Skeletal muscle satellite cell (primary cell): ENCODE measurements at regions not wholly inside any gene's neighbourhood (a gene's known extent, or its start where the extent isn't known, plus 50 kb on each side); places are given as distances from the start of the nearest gene placed in this dataset.

Experiments
- H3K27me3 ChIP-seq: 2 replicates; pipeline ENCODE4 v1.7.0; 2013; ENCODE audit warnings: low read length; ENCODE audit not compliant: control insufficient read depth, insufficient read depth
- H3K36me3 ChIP-seq: 2 replicates; pipeline ENCODE4 v1.7.0; 2013; ENCODE audit warnings: mild to moderate bottlenecking, control low read depth, low read length; ENCODE audit not compliant: insufficient read depth
- H3K4me1 ChIP-seq: 2 replicates; pipeline ENCODE4 v1.7.0; 2013; ENCODE audit warnings: low read length; ENCODE audit not compliant: control insufficient read depth, insufficient read depth
- H3K4me2 ChIP-seq: 2 replicates; pipeline ENCODE4 v1.7.0; 2013; ENCODE audit warnings: mild to moderate bottlenecking, low read length
- H3K4me3 ChIP-seq: 2 replicates; pipeline ENCODE4 v1.7.0; 2013; ENCODE audit warnings: low read length
- H3K9ac ChIP-seq: 2 replicates; pipeline ENCODE4 v1.7.0; 2013; ENCODE audit warnings: mild to moderate bottlenecking, low read depth, low read length, moderate library complexity
- H3K9me3 ChIP-seq: replicated peaks from 2 replicates; pipeline ENCODE4 v1.7.0; 2013; ENCODE audit warnings: mild to moderate bottlenecking, control low read depth, low read length

DNA sequence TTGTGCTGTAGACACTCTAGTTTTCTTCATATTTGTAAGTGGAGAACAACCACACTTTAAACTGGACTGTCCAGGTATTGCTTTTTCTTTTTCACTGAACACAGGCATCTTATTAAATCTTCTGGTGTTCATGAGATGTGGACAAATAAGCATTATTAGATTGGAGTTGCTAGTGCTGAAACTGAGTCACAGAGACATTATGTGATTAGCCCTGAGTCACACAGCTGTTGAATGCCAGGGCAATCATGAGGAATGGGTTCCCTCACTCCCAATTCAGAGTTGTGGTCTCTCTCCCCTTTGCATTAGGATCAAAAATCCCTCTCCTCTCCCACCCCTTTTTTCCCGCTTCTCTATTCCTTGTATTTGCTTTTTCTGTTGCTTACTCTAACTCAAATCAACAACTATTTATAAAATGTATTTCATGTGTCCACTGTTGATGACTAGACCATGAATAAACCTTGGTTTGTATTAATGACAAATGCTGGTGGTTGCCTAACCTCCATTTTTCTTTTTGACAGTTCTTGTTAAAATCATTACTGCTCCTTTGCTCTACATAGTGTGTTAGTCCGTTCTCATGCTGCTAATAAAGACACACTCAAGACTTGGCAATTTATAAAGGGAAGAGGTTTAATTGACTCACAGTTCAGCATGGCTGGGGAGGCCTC, 738.2 kb downstream of the BRINP1 start:
- H3K36me3 ChIP-seq: no peaks in the 10 kb centered on the region
- no peak overlapping the region for H3K9ac ChIP-seq
- H3K4me1 ChIP-seq: no peaks in the 10 kb centered on the region
- H3K27me3 ChIP-seq: no peaks in the 10 kb centered on the region
- H3K4me2 ChIP-seq: no peak overlapping the region
- H3K9me3 ChIP-seq: no peaks in the 10 kb centered on the region
- no peak overlapping the region for H3K4me3 ChIP-seq

DNA sequence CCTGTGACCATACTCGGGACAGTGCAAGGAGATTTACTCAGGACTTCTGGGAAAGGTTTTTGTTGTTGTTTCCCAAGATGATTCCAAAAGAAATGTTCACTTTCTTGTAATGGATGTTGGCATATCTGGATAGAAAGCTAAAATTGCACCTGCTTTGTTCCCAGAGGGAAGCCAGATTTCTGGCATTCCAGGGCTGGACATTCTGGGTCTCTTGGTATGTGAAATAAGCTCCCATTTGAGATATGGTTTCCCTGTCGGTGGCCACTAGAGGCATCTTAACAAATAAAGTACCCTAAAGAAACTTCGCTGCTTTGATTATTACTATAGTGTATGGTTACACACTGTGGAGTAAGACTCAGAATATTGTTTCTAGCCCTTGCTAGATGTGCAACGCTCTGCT, 737.3 kb downstream of the BRINP1 start:
- Histone ChIP-seq H3K4me2 (no peak overlapping the region), H3K4me1 (no peaks in the 10 kb centered on the region), H3K9me3 (no peaks in the 10 kb centered on the region), H3K27me3 (no peaks in the 10 kb centered on the region), H3K9ac (no peak overlapping the region), H3K36me3 (no peaks in the 10 kb centered on the region), H3K4me3 (no peak overlapping the region)

DNA sequence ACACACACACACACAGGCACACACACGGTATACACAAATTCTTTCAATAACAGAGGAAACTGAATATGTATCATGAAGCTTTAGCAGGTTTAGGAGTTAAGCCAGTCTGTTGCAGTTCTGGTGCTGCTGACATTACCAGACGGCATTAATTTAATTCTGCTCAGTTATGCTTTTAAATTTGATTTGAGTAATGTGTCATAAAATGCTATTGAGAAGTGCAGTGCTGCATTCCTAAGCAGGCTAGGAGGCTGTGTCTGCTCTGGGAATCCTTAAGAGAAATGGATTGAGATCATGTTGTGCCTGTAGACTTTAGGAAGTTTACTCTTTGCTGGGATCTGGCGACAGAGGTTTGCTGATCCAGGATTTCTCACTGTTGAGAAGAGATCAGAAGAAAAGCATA, 733.8 kb downstream of the BRINP1 start:
- Histone ChIP-seq H3K9me3 (no peaks in the 10 kb centered on the region), H3K4me2 (no peak overlapping the region), H3K27me3 (no peaks in the 10 kb centered on the region), H3K4me3 (no peak overlapping the region), H3K36me3 (no peaks in the 10 kb centered on the region), H3K9ac (no peak overlapping the region), H3K4me1 (no peaks in the 10 kb centered on the region)

DNA sequence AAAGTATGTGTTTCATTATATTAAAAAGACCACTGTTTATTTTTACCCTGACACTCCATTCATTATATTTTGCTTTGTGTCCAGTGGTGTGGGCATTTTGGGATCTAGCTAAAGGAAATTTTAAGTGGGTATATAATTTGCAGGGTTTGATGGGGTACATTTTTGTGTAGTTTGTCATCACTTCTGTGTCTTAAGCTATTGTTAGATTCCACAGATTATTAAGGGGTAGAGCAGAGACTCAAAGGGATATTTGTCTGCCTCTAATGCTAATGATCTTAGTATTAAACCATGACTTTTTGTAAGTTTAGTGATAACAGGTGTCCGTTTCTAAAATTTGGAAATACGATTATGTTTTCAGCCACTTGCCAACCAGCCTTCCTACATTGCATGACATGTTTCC, 731.6 kb downstream of the BRINP1 start:
- no peak overlapping the region for H3K4me2 ChIP-seq
- no peaks in the 10 kb centered on the region for H3K36me3 ChIP-seq
- H3K9me3 ChIP-seq: no peaks in the 10 kb centered on the region
- peaks cover 13% of the 10 kb centered on the region for H3K4me1 ChIP-seq
- H3K27me3 ChIP-seq: no peaks in the 10 kb centered on the region
- H3K4me3 ChIP-seq: no peak overlapping the region
- H3K9ac ChIP-seq: no peak overlapping the region

DNA sequence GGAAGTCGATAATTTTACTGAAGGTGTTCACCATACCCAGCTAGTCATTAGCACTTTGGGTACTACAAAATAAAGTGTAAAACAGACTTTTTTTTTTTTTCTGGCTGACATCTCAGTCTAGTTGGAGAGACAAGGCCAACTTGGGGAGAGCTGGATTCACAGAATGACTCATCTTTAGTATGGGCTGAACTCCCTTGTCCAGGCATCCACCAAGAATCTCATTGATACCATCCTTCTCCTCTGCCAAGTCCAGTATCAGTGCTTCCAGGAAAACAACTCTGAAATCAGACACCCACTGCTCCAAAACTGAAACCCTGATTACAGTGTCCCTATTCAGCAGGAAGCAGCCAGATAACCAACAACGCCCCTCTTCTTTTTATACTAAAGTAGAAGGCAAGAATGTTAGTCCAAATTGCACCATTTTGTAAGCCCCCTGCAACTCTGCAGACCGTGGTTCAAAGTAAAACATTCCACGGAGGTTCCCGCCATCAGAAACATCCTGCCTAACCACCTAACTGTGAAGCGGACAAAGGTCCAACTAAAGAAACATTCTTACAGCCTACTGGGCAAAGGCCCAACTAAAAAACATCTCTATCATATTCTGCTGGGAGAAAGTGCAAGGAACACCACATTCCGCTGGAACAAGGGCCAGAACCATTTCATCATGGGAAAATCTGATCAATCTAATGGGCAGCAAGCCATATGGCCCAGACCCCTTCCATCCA, 728.2 kb downstream of the BRINP1 start:
- H3K9ac ChIP-seq: no peak overlapping the region
- no peak overlapping the region for H3K4me2 ChIP-seq
- H3K9me3 ChIP-seq: no peaks in the 10 kb centered on the region
- no peak overlapping the region for H3K4me3 ChIP-seq
- no peaks in the 10 kb centered on the region for H3K27me3 ChIP-seq
- peaks cover 29% of the 10 kb centered on the region for H3K4me1 ChIP-seq
- H3K36me3 ChIP-seq: no peaks in the 10 kb centered on the region

DNA sequence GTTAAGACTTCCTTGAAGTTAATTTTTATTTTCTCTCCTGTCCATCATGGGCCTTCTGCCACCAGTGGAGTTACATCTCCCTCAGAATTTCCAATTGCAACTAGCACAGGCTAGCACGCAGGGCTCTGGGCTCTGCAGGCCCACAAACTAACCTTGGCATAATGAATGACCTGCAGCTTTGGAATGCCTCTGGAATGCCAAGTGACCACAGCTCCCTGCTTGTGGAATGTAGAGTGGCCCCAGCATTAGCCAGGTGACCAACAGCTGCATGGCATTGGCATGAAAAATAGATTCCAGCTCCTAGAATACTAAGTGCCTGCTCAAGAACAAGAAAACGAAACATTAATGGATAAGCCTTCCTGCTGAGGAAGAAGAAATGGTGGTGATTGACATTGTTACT, 726.1 kb downstream of the BRINP1 start:
- Histone ChIP-seq H3K4me3 (peak overlapping the region; percentile 17), H3K4me2 (peak overlapping the region; percentile 34), H3K4me1 (peaks cover 29% of the 10 kb centered on the region), H3K9me3 (peaks cover 4% of the 10 kb centered on the region), H3K36me3 (no peaks in the 10 kb centered on the region), H3K27me3 (no peaks in the 10 kb centered on the region), H3K9ac (peak overlapping the region; percentile 35)

DNA sequence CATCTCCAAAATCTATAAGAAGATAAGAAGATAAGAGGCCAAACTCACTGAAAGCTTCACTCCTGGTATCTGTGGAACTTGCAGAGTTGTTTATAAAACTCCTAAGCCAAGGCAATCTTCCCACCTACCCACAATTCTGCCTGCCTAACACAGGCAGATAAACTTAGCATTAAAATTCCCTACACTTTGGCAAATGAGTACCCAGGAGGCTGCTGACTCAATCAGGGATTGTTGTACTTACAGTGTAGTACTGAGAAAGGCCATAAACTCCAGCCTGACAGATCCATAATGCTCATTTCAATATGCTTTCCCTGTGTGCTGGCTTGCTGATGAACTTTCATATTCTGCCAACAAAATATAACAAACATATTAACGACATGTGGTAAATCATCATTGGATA, 725.2 kb downstream of the BRINP1 start:
- no peak overlapping the region for H3K9ac ChIP-seq

DNA sequence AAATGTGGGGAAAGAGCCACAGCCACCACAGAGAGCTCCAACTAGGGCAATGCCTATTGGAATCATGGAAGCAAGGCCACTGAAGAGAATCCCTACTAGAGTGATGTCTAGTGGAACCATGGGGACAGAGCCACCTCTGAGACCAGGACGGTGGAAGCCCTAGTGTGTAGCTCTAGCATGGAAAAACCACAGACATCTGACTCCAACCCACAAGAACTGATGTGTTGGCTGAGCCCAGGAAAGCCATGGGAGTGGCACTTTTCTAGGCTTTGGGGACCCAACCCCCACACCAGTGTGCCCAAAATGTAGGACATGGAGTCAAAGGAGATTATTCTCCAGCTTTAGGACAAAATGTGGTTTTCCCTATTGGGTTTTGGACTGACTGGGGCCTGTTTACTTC, 721.9 kb downstream of the BRINP1 start:
- Histone ChIP-seq H3K9ac (no peak overlapping the region), H3K36me3 (no peaks in the 10 kb centered on the region), H3K4me1 (peaks cover 18% of the 10 kb centered on the region), H3K4me2 (no peak overlapping the region), H3K9me3 (peaks cover 4% of the 10 kb centered on the region), H3K4me3 (no peak overlapping the region), H3K27me3 (no peaks in the 10 kb centered on the region)

More for the DNA sequence above, 725.2 kb downstream of the BRINP1 start:
- Histone ChIP-seq H3K4me2 (no peak overlapping the region), H3K27me3 (no peaks in the 10 kb centered on the region), H3K9me3 (peaks cover 4% of the 10 kb centered on the region), H3K4me1 (peaks cover 29% of the 10 kb centered on the region), H3K4me3 (no peak overlapping the region), H3K36me3 (no peaks in the 10 kb centered on the region)

DNA sequence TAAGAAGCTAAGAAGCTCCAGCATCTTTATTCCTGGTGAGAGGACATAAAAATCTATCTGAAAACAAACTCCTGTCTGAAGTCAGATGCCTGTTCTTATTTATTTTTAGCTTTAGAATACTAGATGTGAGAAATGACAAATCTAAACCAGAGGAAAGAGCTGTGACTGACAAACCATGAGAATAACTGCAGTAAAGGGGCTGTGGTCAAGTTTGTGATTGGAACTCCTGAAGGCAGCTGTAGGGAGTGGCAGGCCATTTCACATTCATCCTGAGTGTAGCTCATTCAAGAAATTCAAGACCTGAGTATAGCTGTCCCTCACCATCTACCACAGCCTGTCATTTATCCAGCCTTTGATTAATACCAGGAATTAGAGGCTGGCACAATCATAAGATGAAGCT, 718.8 kb downstream of the BRINP1 start:
- H3K9ac ChIP-seq: no peak overlapping the region
- no peaks in the 10 kb centered on the region for H3K27me3 ChIP-seq
- no peaks in the 10 kb centered on the region for H3K36me3 ChIP-seq
- no peaks in the 10 kb centered on the region for H3K4me1 ChIP-seq
- peaks cover 4% of the 10 kb centered on the region for H3K9me3 ChIP-seq
- no peak overlapping the region for H3K4me3 ChIP-seq
- H3K4me2 ChIP-seq: no peak overlapping the region

DNA sequence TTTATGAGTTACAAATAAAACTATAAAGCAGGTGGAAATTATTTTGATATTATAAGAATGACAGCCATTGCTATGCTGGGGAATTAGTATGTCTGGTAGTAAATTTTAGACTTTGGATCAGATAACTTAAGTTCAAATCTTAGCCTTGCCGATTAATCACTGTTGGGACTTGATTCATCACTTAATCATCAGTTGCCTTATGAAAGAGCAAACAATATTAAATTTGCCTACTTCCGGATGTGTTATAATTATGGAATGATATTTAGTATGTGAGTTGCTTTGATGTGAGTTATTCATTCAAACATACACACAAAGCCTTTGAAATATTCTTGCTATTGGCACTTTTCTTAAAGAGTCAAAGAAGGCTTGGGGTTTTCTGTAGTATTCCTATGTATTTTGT, 717.7 kb downstream of the BRINP1 start:
- Histone ChIP-seq H3K4me3 (no peak overlapping the region), H3K27me3 (no peaks in the 10 kb centered on the region)

DNA sequence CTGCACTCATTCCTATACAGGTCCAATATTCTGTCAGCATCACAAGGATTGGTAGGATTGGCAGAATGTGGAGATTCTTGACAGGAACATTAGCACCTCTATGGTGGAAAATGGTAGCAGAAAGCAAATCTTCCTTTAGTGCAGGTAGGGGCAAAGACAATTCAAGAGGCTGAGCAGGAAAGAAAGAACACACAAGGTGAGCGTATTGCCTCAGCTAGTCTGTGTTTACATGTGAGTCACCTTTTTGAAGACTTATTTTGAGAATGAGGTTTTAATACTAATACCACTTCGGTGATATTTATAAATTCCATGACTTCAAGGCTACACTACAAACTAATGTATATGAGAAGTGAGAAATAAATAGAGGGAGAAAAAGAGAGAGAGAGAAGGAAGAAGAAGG, 717.0 kb downstream of the BRINP1 start:
- Histone ChIP-seq H3K36me3 (no peaks in the 10 kb centered on the region), H3K4me2 (no peak overlapping the region), H3K9me3 (no peaks in the 10 kb centered on the region), H3K4me3 (no peak overlapping the region), H3K27me3 (no peaks in the 10 kb centered on the region), H3K9ac (no peak overlapping the region), H3K4me1 (no peaks in the 10 kb centered on the region)

More for the DNA sequence above, 717.7 kb downstream of the BRINP1 start:
- Histone ChIP-seq H3K36me3 (no peaks in the 10 kb centered on the region), H3K9ac (no peak overlapping the region), H3K9me3 (no peaks in the 10 kb centered on the region), H3K4me2 (no peak overlapping the region), H3K4me1 (no peaks in the 10 kb centered on the region)

DNA sequence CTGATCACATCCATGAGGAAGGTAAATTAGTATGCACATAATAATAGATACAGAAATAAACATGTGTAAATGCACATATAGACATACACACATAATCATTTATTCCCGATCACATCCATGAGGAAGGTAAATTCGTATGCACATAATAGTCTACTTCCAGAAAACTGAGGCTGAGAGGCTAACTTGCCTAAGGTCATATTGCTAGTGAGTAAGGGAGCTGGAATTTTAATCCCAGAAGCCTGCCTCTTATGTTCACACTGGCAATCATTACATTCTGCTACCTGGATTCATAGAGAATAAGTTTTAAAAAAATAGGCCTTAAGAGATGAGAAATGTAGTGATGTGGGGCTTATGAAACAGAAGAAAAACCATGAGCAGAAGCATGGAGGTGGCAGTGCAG, 716.3 kb downstream of the BRINP1 start:
- Histone ChIP-seq H3K36me3 (no peaks in the 10 kb centered on the region), H3K4me3 (no peak overlapping the region), H3K9me3 (no peaks in the 10 kb centered on the region), H3K9ac (no peak overlapping the region), H3K4me1 (no peaks in the 10 kb centered on the region), H3K4me2 (no peak overlapping the region), H3K27me3 (no peaks in the 10 kb centered on the region)
